HG02642 (cell line): ENCODE measurements at regions not wholly inside any gene's neighbourhood (a gene's known extent, or its start where the extent isn't known, plus 50 kb on each side); places are given as distances from the start of the nearest gene placed in this dataset.
"Not testable (repeated sequence)": the region's sequence is repeated elsewhere in the genome, so short reads cannot be mapped to it uniquely, and the experiment has no call there.

ENCODE experiments used
- ATAC-seq: cut with Tn5 transposase; IDR thresholded peaks from one replicate; pipeline ENCODE4 v1.9.1; 2021; ENCODE audit warnings: mild to moderate bottlenecking; ENCODE audit not compliant: unreplicated experiment, poor library complexity

DNA sequence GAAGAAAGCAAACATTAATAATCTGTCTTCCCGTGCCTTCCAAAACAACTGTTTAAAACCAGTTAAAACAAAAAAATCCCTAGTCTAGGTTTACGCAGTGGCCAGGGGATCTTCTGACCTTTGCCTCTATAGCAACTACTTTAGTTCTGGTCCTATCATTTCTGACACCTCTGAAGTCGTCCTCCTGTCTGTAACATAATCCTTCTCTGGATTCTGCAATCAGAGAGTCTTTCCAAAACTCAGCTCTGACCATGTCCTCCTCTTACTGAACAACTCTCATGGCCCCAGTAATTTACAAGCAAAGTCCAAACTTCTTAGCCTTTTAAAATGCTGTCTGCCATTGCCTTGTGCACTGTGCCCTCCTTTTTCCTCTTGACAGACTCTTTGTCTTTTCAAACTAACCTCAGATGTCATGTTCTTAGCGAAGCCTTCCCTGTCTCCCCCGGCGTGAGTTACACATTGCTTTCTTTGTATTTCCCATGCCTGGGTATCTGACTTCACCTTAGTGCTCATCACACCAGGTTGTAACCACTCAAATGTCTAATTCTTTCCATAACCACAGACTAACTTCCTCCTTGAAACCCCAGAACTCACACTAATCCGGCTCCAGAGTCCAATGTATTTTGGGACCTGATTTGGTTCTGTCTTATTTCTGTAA, 105.2 kb upstream of the BNIP2 start:
- no peak for ATAC-seq

DNA sequence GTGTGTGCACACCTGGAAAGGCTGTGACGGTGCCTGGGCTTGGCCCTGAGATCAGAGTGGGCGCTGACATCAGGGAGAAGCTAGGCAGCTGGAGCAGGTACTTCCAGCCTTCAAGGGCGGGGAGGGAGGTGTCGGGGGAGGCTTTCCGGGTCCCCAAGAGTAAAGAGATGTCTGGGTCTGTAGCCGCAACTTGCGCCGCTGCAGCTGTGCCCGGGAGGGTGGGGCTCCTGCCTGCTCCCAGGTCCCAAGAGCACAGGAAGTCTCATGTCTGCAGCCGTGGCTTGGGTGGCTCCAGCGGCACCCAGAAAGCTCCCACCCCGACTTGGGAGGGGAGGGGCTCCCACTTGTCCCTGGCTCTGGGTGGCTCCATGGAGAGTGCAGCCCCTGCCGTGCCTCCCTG, 103.2 kb upstream of the BNIP2 start:
- no peak for ATAC-seq

DNA sequence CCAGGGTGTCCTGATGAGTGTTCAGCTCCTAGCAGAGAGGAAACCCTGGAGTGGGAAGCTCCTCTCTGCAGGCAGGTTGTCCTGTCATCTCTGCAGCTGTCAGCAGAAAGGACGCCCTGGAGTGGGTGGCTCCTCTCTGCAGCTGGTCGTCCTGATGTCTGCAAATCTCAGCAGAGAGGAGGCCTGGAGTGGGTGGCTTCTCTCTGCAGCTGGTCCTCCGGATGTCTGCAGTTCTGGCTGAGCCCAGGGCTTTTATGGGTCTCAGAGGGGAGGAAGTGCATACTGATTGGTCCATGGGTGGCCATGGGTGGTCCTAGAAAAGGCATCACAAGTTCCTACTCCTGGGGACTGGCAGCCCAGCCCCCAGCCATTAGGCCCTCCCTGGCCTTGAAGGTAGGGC, 102.6 kb upstream of the BNIP2 start:
- no peak for ATAC-seq

DNA sequence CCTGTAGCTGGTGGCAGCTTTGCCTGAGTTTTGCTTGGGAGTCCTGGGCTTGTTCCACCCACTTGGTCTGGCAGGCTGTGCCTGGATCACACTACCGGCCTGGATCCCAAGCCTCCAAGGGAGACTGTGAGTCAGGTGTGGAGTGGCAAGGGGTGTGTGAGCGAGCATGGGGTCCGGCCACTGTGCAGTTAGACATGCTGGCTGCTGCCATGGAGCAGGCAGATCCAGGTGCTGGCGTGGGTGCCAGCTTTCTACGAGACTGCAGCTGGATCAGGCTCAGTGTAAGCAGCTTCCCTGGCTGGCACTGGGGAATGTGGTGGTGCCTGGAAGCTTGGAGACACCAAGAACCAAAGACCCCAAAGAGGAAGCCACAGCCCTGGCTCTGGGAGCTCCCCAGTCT, 102.0 kb upstream of the BNIP2 start:
- ATAC-seq, result no peak

DNA sequence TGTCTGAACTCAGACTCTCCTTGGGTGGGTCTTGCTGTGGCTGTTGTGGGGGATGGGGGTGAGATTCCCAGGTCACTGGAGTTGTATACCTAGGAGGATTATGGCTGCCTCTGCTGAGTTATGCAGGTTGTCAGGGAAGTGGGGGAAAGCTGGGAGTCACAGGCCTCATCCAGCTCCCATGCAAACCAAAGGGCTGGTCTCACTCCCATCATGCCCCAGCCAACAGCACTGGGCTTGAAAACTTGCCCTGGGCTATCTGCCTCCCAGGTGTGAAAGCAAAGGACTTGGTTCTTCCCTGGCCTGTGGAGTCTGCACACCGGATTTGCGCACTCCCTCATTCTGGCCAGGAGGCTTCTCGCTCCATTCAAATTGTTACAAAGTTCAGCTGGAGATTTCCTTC, 97.3 kb upstream of the BNIP2 start:
- not testable (repeated sequence) for ATAC-seq

DNA sequence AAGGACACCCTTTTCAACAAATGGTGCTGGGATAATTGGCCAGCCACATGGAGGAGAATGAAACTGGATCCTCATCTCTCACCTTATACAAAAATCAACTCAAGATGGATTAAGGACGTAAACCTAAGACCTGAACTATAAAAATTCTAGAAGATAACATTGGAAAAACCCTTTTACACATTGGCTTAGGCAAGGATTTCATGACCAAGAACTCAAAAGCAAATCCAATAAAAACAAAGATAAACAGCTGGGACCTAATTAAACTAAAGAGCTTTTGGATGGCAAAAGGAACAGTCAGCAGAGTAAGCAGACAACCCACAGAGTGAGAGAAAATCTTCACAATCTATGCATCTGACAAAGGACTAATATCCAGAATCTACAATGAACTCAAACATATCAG, 96.9 kb upstream of the BNIP2 start:
- ATAC-seq, result not testable (repeated sequence)

DNA sequence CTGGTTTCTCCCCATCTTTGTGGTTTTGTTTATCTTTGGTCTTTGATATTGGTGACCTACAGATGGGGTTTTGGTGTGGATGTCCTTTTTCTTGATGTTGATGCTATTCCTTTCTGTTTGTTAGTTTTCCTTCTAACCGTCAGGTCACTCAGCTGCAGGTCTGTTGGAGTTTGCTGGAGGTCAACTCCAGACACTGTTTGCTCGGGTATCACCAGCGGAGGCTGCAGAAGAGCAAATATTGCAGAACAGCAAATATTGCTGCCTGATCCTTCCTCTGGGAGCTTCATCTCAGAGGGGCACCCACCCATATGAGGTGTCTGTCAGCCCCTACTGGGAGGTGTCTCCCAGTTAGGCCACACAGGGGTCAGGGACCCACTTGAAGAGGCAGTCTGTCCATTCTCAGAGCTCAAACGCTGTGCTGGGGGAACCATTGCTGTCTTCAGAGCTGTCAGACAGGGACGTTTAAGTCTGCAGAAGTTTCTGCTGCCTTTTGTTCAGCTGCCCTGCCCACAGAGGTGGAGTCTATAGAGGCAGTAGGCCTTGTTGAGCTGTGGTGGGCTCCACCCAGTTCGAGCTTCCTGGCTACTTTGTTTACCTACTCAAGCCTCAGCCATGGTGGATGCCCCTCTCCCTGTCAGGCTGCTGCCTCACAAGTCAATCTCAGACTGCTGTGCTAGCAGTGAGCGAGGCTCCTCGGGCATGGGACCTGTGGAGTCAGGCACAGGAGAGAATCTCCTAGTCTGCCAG, 94.8 kb upstream of the BNIP2 start:
- not testable (repeated sequence) for ATAC-seq

DNA sequence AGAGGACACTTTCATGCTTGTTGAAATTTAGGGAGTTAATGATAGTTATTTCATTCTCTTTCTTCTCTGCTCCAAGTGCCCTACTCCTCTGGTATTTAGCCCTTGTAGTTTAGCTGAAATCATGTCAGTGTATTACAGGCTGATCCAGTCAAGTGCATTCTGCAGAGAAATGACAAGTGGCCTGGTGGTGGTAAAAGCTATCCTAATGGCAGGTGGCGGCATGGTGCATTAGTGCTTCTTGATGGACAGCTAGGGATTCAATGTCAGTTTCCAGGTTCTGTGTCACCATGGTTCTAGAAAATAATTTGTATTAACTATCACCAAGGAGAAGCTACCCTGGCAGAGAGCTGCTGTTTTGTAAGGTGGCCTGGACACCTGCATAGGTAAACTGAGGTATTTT, 90.0 kb upstream of the BNIP2 start:
- no peak for ATAC-seq

DNA sequence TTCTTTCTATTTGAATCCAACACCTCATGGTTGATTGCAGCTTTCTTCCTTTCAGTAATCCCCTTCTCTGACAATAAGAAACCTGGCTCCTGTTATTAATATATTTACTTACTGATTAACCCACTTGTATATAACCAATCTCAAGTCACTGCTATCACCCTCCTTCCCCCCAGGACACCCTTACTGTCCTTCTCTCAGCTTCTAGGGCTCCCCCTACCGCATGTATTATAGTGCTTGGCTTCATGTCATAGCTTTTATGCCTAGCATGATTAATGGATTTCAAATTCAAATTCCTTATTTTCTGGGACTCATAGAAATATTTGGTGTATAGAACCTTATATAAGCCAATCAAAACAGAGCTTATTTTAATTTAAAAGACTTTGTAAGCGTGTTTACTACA, 75.7 kb upstream of the BNIP2 start:
- ATAC-seq, result no peak

DNA sequence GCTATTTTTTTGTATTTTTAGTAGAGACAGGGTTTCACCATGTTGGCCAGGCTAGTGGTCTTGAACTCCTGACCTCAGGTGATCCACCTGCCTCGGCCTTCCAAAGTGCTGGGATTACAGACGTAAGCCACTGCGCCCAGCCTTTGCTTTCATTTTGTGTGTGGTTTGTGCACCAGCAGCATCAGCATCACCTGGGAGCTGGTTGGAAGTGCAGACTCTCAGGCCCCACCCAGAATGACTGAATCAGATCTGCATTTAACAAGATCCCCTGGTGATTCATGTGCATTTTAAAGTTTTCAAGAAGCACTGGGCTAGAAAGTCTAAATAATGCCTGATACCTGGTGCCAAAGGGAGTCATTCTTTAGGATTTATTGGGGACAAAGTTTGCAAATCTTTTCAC, 73.4 kb upstream of the BNIP2 start:
- ATAC-seq, result no peak

DNA sequence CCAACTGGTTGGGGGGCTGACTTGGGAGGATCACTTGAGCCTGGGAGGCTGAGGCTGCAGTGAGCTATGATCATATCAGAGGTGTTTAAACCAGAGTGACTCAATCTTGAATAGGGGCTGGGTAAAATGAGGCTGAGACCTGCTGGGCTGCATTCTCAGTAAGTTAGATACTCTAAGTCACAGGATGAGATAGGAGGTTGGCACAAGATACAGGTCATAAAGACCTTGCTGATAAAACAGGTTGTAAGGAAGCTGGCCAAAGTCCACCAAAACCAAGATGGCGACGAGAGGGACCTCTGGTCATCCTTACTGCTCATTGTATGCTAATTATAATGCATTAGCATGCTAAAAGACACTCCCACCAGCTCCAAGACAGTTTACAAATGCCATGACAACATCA, 71.1 kb upstream of the BNIP2 start:
- ATAC-seq, result not testable (repeated sequence)

DNA sequence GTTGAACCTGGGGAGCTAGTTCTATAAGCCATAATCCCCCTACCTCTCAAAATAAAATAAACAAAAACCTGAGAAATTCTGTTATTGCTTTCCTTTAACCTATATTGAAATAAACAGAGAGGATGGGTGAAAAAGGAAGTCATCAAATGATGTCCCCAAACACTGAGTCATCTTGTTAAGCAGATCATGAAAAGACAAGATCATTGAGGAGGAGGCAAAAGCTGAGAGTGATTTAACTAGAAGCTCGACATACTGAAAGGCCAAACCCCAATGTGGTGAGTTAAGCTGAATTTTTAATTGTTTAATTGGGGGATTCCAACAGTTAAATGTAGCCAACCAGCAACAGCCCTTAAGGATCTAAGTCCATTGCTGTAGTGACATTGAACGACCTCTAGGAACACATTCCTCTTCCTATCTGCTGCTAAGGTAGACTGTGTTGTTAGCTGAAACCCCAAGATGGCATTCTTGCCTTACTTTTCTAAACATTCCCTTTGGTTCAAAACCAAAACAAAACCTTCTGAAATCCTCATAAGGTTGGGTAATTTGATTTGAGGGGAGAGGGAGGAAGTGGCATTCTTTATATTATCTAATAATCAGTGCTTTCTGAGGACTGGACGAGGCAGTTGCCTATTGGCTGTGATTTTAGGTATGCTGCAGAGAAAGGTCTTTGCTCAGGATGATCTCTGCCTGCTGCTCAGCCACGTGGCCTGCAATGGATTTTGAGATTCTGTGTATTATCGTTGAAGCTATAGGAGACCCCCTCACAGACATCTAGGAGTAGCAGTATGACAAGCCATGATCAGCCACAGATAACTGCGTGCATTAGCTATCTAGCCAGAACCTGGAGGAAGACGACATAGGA, 62.7 kb upstream of the BNIP2 start:
- ATAC-seq, result no peak

DNA sequence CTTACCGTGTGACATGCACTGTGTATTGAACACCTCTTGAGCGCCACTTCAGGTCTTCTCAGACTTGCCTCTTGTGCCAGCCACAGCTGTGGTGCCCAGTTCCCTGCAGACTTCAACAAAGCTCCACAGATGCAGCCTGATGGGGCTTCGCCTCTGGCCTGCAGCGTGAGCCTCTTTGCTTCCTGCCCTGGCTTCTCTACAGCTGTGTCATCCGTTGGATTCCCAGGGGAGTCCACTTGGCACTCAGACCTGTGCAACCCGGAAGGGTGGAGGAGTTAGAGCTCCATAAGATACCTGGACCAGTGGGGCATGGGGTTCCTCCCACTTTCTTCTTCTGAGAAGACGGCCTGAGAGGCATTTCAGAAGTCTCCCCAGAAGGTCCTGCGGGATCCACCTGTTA, 57.7 kb upstream of the BNIP2 start:
- no peak for ATAC-seq

DNA sequence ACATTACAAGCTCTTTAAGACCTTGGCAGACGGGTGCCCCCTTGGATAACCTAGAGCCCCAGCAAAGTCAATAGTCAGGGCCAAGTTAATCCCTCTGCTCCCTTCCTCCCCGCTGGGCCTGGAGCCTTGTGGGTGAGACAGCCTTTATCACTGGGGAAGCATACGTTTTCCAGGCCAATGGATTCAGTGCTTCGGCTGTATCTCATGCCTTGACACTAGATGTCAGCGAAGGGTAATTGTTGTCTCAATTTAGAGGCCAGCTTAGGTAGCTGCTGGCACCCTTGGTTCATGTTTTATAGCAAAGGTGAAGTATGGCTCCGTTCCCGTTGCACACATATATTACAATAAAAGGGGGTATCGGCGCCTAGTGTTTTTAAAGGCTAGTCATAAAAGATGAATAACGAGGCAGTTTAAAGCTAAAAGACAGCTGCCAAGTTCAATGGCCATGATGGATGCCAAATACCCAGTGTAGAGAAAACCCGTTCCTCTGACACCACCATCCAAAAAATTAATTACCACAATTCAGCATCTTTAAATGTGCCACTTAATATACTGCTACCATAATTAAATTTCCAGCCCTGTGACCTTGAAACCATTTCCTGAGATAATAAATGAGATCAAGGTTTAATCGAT, 52.3 kb upstream of the BNIP2 start:
- ATAC-seq, result no peak

DNA sequence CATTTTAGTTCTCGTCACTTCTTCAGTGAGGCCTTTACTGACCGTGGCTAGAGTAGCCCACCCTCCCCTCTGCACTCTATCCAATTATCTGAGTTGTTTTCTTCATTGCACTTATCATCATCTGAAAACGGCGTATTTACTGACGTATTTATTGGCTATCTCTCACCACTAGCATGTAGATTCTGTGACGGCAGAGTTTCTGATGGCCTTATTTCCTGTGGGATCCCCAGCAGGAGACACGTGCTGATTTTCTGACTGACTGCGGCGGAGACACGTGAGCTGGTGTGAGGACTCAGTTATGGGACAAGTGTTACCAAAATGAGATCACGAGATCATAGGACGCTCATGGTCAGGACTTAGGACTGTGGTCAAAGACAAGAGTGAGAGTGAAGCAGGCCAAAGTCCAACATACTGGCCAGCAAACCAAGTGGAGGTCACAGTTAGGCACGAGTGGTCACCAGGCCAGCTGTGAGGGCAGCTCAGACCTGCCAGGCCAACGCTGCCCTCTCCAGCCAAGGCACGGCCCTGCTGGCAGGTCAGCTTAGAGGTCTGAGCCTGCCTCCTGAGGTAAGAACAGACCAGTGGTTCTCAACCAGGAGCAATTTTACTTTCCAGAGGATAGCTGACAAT, 50.6 kb upstream of the BNIP2 start:
- ATAC-seq, result no peak
